K562 (cell line): ENCODE measurements at regions not wholly inside any gene's neighbourhood (a gene's known extent, or its start where the extent isn't known, plus 50 kb on each side); places are given as distances from the start of the nearest gene placed in this dataset.

ENCODE experiments used
- ATAC-seq: fragments of 200-7000 bp; cut with Tn5 transposase; 3 replicates; pipeline ENCODE4 v1.9.1; 2020; ENCODE audit warnings: moderate library complexity
- BruUV-seq: library from RNA; stranded (reverse); fragments of 400-500 nt; replicated peaks from 2 replicates; lab custom pipeline; 2021; lab: Mats Ljungman, UMichigan
- CTCF ChIA-PET: fragments of 300-600 bp; formaldehyde crosslinking; extraction: SDS; loops from one replicate; lab custom pipeline; 2021; ENCODE audit warnings: low intra/inter-chr PET ratio; lab: Yijun Ruan, JAX
- POLR2A ChIA-PET: fragments of 300-600, 350-650 bp; sonication (Branson Sonifier 250); formaldehyde crosslinking; extraction: SDS; loops from one replicate; lab custom pipeline; 2021; ENCODE audit warnings: antibody characterized with exemption, inconsistent platforms; lab: Yijun Ruan, JAX
- DNase-seq, 4 experiments: peaks; one replicate each; pipeline versions ENCODE4 v3.0.0 to v3.0.0-alpha.2; 2011 to 2018; ENCODE audit warnings: low spot score in 3 of 4, mixed read lengths in 3 of 4; ENCODE audit errors: extremely low read depth in 1 of 4
- FAIRE-seq: peaks from 2 replicates; lab custom pipeline; 2011; peaks lifted over from hg19 to GRCh38; lab: Jason Lieb, UNC
- H2AFZ ChIP-seq: 2 replicates; pipeline ENCODE4 v1.6.0; 2011; ENCODE audit warnings: low read depth, low read length, control low read depth, inconsistent platforms
- H3K27ac ChIP-seq: fragments of 200-600 bp; 3 replicates; pipeline ENCODE4 v1.8.0; 2011; ENCODE audit warnings: low read depth, mild to moderate bottlenecking, control low read depth, inconsistent platforms, low read length, moderate library complexity, mixed read lengths; ENCODE audit errors: extremely low read depth
- H3K27me3 ChIP-seq, 2 experiments: fragments of 300-600 bp in 1 of 2; 2 replicates in 1 of 2; 3 replicates in 1 of 2; pipeline versions ENCODE4 v1.6.0 to v1.8.0; 2011; ENCODE audit warnings: inconsistent platforms in 2 of 2, low read length in 2 of 2, mild to moderate bottlenecking in 1 of 2, mixed read lengths in 1 of 2, moderate library complexity in 1 of 2; ENCODE audit not compliant: control insufficient read depth in 2 of 2, insufficient read depth in 2 of 2
- H3K36me3 ChIP-seq: fragments of 300-600 bp; 3 replicates; pipeline ENCODE4 v1.8.0; 2011; ENCODE audit warnings: mild to moderate bottlenecking, low read length, inconsistent platforms; ENCODE audit not compliant: control insufficient read depth, insufficient read depth
- H3K4me1 ChIP-seq, 2 experiments: fragments of 200-600 bp in 1 of 2; replicated peaks in 1 of 2; 2 replicates in 1 of 2; 3 replicates in 1 of 2; pipeline versions ENCODE4 v1.5.1 to v1.8.0; 2011; ENCODE audit warnings: inconsistent platforms in 2 of 2, low read length in 2 of 2, mild to moderate bottlenecking in 1 of 2, mixed read lengths in 1 of 2, moderate library complexity in 1 of 2; ENCODE audit not compliant: control insufficient read depth in 2 of 2, insufficient read depth in 2 of 2
- H3K4me2 ChIP-seq: 2 replicates; pipeline ENCODE4 v1.6.1; 2011; ENCODE audit warnings: low read length, control low read depth, inconsistent platforms, mixed read lengths; ENCODE audit not compliant: insufficient read depth
- H3K4me3 ChIP-seq: fragments of 200-600 bp; sonication (generic), shearing (Covaris generic); 2 replicates; pipeline ENCODE4 v1.5.1; 2016; ENCODE audit warnings: control low read depth, inconsistent platforms
- H3K79me2 ChIP-seq: fragments of 200-600 bp; 3 replicates; pipeline ENCODE4 v1.8.0; 2011; ENCODE audit warnings: low read length, inconsistent platforms; ENCODE audit not compliant: control insufficient read depth, insufficient read depth
- H3K9ac ChIP-seq, 2 experiments: 2 replicates each; pipeline versions ENCODE4 v1.6.0 to v1.6.1; 2011; ENCODE audit warnings: low read depth in 2 of 2, low read length in 2 of 2, control low read depth in 1 of 2, inconsistent platforms in 1 of 2, mild to moderate bottlenecking in 1 of 2, mixed read lengths in 1 of 2; ENCODE audit not compliant: insufficient read depth in 1 of 2
- H3K9me1 ChIP-seq: one replicate; pipeline ENCODE4 v1.6.0; 2011; ENCODE audit warnings: inconsistent platforms, mild to moderate bottlenecking, low read length, moderate library complexity; ENCODE audit not compliant: control insufficient read depth, insufficient read depth
- H3K9me3 ChIP-seq: replicated peaks from 2 replicates; pipeline ENCODE4 v1.5.1; 2011; ENCODE audit warnings: low read depth, low read length, inconsistent platforms; ENCODE audit not compliant: control insufficient read depth, insufficient read depth
- H4K20me1 ChIP-seq: replicated peaks from 2 replicates; pipeline ENCODE4 v1.6.1; 2011; ENCODE audit warnings: low read length, inconsistent platforms, mixed read lengths; ENCODE audit not compliant: control insufficient read depth, insufficient read depth
- BRD9 ChIP-seq: fragments of 450-650 bp; IDR thresholded peaks from 2 replicates; pipeline ENCODE4 v1.6.1; 2018; ENCODE audit warnings: low read depth; ENCODE audit not compliant: partially characterized antibody
- DACH1 ChIP-seq: fragments of 450-650 bp; IDR thresholded peaks from 2 replicates; pipeline ENCODE4 v1.6.1; 2018; ENCODE audit not compliant: partially characterized antibody
- DMBX1 ChIP-seq: fragments of 250-450 bp; sonication (Bioruptor Pico); IDR thresholded peaks from 2 replicates; pipeline ENCODE4 v1.8.0; 2022; ENCODE audit warnings: inconsistent platforms, mild to moderate bottlenecking, moderate library complexity, borderline replicate concordance
- FOXK1 ChIP-seq: sonication (generic); formaldehyde crosslinking; IDR thresholded peaks from 2 replicates; pipeline ENCODE4 v1.8.0; 2022; ENCODE audit warnings: missing genetic modification reagents, mild to moderate bottlenecking, borderline replicate concordance
- GATAD2A ChIP-seq: fragments of 450-650 bp; IDR thresholded peaks from 2 replicates; pipeline ENCODE4 v1.6.1; 2017
- HOXB6 ChIP-seq: fragments of 250-450 bp; sonication (Bioruptor Pico); IDR thresholded peaks from 2 replicates; pipeline ENCODE4 v1.5.1; 2022; ENCODE audit warnings: mild to moderate bottlenecking, borderline replicate concordance
- PML ChIP-seq: IDR thresholded peaks from 2 replicates; pipeline ENCODE4 v1.6.1; 2012; ENCODE audit warnings: low read length, inconsistent platforms
- RCOR1 ChIP-seq, 2 experiments: IDR thresholded peaks; 2 replicates each; pipeline ENCODE4 v1.6.1; 2012; ENCODE audit warnings: low read depth in 2 of 2, low read length in 2 of 2, borderline replicate concordance in 1 of 2, improper control_type of control experiment in 1 of 2
- SAFB2 ChIP-seq: fragments of 200-400 bp; formaldehyde crosslinking; IDR thresholded peaks from 2 replicates; pipeline ENCODE4 v1.6.1; 2018; ENCODE audit warnings: borderline replicate concordance, low read length, low read depth, moderate library complexity; ENCODE audit not compliant: severe bottlenecking
- SNIP1 ChIP-seq: fragments of 450-650 bp; IDR thresholded peaks from 2 replicates; pipeline ENCODE4 v1.7.1; 2017; ENCODE audit warnings: low read depth, mild to moderate bottlenecking
- SRF ChIP-seq, 2 experiments: fragments of 250-450, 450-650 bp in 1 of 2; sonication (Bioruptor Pico) in 1 of 2; sonication (generic) in 1 of 2; formaldehyde crosslinking; IDR thresholded peaks; 2 replicates each; pipeline versions ENCODE4 v1.5.0 to v1.5.1; 2020 to 2022; ENCODE audit warnings: mild to moderate bottlenecking in 1 of 2, missing genetic modification reagents in 1 of 2
- STAT5B ChIP-seq: fragments of 250-450 bp; sonication (Bioruptor Pico); IDR thresholded peaks from 2 replicates; pipeline ENCODE4 v1.8.0; 2021; ENCODE audit warnings: mild to moderate bottlenecking, inconsistent platforms
- TARDBP ChIP-seq: fragments of 450-650 bp; IDR thresholded peaks from 2 replicates; pipeline ENCODE4 v1.6.1; 2016
- TBP ChIP-seq: optimal IDR thresholded peaks from 2 replicates; pipeline ENCODE3; 2011; ENCODE audit warnings: low read depth, low read length, improper control_type of control experiment
- TCF7L2 ChIP-seq: fragments of 150-350 bp; IDR thresholded peaks from 2 replicates; pipeline ENCODE4 v1.6.1; 2016; ENCODE audit warnings: low read depth, mild to moderate bottlenecking, low read length, moderate library complexity
- TEAD1 ChIP-seq, 2 experiments: fragments of 450-650 bp in 1 of 2; sonication (generic) in 1 of 2; formaldehyde crosslinking; IDR thresholded peaks; 2 replicates each; pipeline versions ENCODE4 v1.4.0 to v1.8.0; 2020 to 2022; ENCODE audit warnings: mild to moderate bottlenecking in 2 of 2, missing genetic modification reagents in 1 of 2
- ZNF24 ChIP-seq: fragments of 450-650 bp; IDR thresholded peaks from 2 replicates; pipeline ENCODE4 v1.6.1; 2016
- WGBS: fragments of 100-300 bp; shearing (Covaris generic); methylation state at CpG from one replicate; pipeline ENCODE4 v1.1.6; 2016; ENCODE audit warnings: low coverage, mixed read lengths; ENCODE audit not compliant: insufficient coverage; ENCODE audit errors: missing lambda C conversion rate; 5-methylcytosine and 5-hydroxymethylcytosine counted together
- in situ Hi-C: fragments of 300-500 bp; cut with MboI; formaldehyde crosslinking; loops from 4 replicates; pipeline ENCODE4 v1.15.0; 2018; ENCODE audit warnings: inconsistent platforms, mixed read lengths
- intact Hi-C: fragments of 100-400 bp; cut with micrococcal nuclease; formaldehyde crosslinking; loops from 2 replicates; pipeline ENCODE4 v1.14.2; 2022
- TF ChIP-seq, protein P1 (sequence below): sonication (generic); formaldehyde crosslinking; IDR thresholded peaks from 2 replicates; pipeline ENCODE4 v1.8.1; 2023; ENCODE audit warnings: mild to moderate bottlenecking, missing genetic modification reagents
- TF ChIP-seq, protein P2 (sequence below): fragments of 250-450 bp; sonication (Bioruptor Pico); IDR thresholded peaks from 2 replicates; pipeline ENCODE4 v1.4.0; 2020; ENCODE audit warnings: mild to moderate bottlenecking, moderate library complexity, borderline replicate concordance

DNA sequence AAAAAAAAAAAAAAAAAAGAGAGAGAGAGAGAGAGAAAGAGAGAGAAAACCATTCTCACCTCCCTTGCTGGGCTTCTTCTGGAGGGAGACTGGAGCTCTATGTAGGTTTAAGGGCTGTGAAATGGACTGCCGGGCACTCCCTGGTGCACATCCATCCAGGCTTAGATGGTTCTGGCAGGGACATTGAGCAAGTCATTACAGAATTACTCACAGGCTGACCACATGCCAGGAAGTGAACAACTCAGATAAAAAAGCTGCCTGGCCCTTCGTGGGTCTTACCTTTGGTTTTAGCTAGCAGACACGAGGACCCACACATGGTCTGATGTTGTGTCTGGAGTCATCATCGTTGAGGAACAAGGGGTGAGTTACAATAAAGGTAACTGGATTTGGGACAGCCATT is 847.4 kb upstream of the EEF2KMT start (continued):
- TF ChIP-seq TARDBP: no peak
- TF ChIP-seq SRF (CRISPR knock-in tag; IDR thresholded peaks at IDR 0.05): no peak
- TF ChIP-seq STAT5B: no peak
- TF ChIP-seq TBP: no peak

DNA sequence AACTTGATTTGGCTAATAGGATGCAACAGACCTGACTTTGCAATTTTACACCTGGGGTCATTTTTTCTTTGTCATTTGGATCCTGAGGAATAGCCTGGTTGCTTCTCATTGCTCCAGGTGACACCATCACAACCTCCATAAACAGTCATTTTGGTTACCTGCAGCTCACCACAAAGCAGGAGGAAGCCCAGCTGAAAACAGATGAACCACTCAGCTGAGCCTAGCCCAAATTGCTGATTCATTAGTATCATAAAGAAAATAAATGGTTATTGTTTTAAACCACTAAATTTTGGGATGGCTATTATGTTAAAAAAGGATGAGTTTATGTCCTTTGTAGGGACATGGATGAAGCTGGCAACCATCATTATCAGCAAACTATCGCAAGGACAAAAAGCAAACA is 841.0 kb upstream of the EEF2KMT start:
- ATAC-seq (no peak), FAIRE-seq (no peak), DNase-seq (no peak)
- in situ Hi-C loops (no loop called here), intact Hi-C loops (no loop called here)
- 0% methylated on average over 1 of the region's 1 CpG for WGBS
- ChIA-PET POLR2A (no interaction called here), CTCF (no interaction called here)
- Histone ChIP-seq H3K36me3 (no peaks in the 10 kb centered on the region), H3K27me3 (no peaks in the 10 kb centered on the region), H3K4me2 (no peak overlapping the region), H3K9ac (no peak overlapping the region), H4K20me1 (no peaks in the 10 kb centered on the region), H3K4me3 (no peak overlapping the region), H3K4me1 (no peaks in the 10 kb centered on the region), H3K79me2 (no peaks in the 10 kb centered on the region), H3K27ac (no peak overlapping the region), H3K9me1 (no peaks in the 10 kb centered on the region), H3K9me3 (no peaks in the 10 kb centered on the region), H2AFZ (no peak overlapping the region)
- BruUV-seq: no TSS peak
- TF ChIP-seq, protein P1, sequence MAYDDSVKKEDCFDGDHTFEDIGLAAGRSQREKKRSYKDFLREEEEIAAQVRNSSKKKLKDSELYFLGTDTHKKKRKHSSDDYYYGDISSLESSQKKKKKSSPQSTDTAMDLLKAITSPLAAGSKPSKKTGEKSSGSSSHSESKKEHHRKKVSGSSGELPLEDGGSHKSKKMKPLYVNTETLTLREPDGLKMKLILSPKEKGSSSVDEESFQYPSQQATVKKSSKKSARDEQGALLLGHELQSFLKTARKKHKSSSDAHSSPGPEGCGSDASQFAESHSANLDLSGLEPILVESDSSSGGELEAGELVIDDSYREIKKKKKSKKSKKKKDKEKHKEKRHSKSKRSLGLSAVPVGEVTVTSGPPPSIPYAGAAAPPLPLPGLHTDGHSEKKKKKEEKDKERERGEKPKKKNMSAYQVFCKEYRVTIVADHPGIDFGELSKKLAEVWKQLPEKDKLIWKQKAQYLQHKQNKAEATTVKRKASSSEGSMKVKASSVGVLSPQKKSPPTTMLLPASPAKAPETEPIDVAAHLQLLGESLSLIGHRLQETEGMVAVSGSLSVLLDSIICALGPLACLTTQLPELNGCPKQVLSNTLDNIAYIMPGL (CRISPR knock-in tag): no peak
- TF ChIP-seq TCF7L2 (no peak), DACH1 (no peak), DMBX1 (no peak), RCOR1 (IDR thresholded peaks at IDR 0.05; ENCODE audit: borderline replicate concordance in 1 of 2, low read depth in 2 of 2, low read length in 2 of 2) (no peak), SAFB2 (no peak), GATAD2A (no peak), ZNF24 (no peak), TEAD1 (CRISPR knock-in tag; IDR thresholded peaks at IDR 0.05) (no peak), BRD9 (no peak), HOXB6 (CRISPR knock-in tag) (no peak), PML (no peak), FOXK1 (CRISPR knock-in tag) (no peak), SNIP1 (no peak)
- TF ChIP-seq, protein P2, sequence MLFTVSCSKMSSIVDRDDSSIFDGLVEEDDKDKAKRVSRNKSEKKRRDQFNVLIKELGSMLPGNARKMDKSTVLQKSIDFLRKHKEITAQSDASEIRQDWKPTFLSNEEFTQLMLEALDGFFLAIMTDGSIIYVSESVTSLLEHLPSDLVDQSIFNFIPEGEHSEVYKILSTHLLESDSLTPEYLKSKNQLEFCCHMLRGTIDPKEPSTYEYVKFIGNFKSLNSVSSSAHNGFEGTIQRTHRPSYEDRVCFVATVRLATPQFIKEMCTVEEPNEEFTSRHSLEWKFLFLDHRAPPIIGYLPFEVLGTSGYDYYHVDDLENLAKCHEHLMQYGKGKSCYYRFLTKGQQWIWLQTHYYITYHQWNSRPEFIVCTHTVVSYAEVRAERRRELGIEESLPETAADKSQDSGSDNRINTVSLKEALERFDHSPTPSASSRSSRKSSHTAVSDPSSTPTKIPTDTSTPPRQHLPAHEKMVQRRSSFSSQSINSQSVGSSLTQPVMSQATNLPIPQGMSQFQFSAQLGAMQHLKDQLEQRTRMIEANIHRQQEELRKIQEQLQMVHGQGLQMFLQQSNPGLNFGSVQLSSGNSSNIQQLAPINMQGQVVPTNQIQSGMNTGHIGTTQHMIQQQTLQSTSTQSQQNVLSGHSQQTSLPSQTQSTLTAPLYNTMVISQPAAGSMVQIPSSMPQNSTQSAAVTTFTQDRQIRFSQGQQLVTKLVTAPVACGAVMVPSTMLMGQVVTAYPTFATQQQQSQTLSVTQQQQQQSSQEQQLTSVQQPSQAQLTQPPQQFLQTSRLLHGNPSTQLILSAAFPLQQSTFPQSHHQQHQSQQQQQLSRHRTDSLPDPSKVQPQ (CRISPR knock-in tag): no peak
